ENCODE measurements at regions not wholly inside any gene's neighbourhood (a gene's known extent, or its start where the extent isn't known, plus 50 kb on each side); places are given as distances from the start of the nearest gene placed in this dataset.

GRCh38 chr4:97457253-97457652, 686.0 kb downstream of the STPG2 start:
- H3K27ac ChIP-seq = no peak overlapping the region
- peak; percentile 29 for TF ChIP-seq CTCF (conservative IDR thresholded peaks at IDR 0.05)
- no peak for TF ChIP-seq ZFX (IDR thresholded peaks at IDR 0.05)

GRCh38 chr4:97468272-97468671, 675.0 kb downstream of the STPG2 start:
- H3K27ac ChIP-seq = no peak overlapping the region
- TF ChIP-seq ZFX (IDR thresholded peaks at IDR 0.05) = no peak
- no peak for TF ChIP-seq CTCF (conservative IDR thresholded peaks at IDR 0.05)

GRCh38 chr4:97475621-97476020, 667.7 kb downstream of the STPG2 start:
- no peak overlapping the region for H3K27ac ChIP-seq
- TF ChIP-seq CTCF (conservative IDR thresholded peaks at IDR 0.05) (no peak), ZFX (IDR thresholded peaks at IDR 0.05) (no peak)

GRCh38 chr4:97477974-97478373, 665.3 kb downstream of the STPG2 start:
- no peak overlapping the region for H3K27ac ChIP-seq
- no peak for TF ChIP-seq ZFX (IDR thresholded peaks at IDR 0.05)
- TF ChIP-seq CTCF (conservative IDR thresholded peaks at IDR 0.05) = no peak

GRCh38 chr4:97479388-97479787, 663.9 kb downstream of the STPG2 start:
- TF ChIP-seq ZFX (IDR thresholded peaks at IDR 0.05) = no peak
- TF ChIP-seq CTCF (conservative IDR thresholded peaks at IDR 0.05) = no peak
- no peak overlapping the region for H3K27ac ChIP-seq

GRCh38 chr4:97491856-97492255, 651.4 kb downstream of the STPG2 start:
- H3K27ac ChIP-seq = no peak overlapping the region
- TF ChIP-seq CTCF (conservative IDR thresholded peaks at IDR 0.05) (no peak), ZFX (IDR thresholded peaks at IDR 0.05) (no peak)

GRCh38 chr4:97493815-97494518, 649.3 kb downstream of the STPG2 start:
- no peak for TF ChIP-seq CTCF (conservative IDR thresholded peaks at IDR 0.05)
- no peak for TF ChIP-seq ZFX (IDR thresholded peaks at IDR 0.05)
- H3K27ac ChIP-seq = no peak overlapping the region
